ENCODE measurements at regions not wholly inside any gene's neighbourhood (a gene's known extent, or its start where the extent isn't known, plus 50 kb on each side); places are given as distances from the start of the nearest gene placed in this dataset.

DNA sequence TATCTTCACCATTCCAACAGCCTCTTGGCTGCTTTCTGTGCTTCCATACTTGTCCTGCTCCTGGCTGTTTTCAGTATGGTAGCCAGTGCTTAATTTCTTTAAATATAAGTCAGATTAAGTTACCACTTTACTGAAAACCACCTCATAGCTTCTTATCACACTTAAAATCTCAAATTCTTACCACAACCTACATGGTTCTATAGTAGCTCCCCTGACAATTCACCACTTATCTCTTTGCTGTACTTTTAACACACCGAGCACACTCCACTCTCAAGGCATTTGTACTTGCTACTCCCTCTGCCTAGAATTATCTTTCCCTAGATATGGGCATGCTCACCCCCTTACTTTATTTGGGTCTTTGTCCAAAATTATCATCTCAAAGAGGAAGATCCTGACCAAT is 369.0 kb downstream of the TENT5A start:
- TF ChIP-seq, protein P1, sequence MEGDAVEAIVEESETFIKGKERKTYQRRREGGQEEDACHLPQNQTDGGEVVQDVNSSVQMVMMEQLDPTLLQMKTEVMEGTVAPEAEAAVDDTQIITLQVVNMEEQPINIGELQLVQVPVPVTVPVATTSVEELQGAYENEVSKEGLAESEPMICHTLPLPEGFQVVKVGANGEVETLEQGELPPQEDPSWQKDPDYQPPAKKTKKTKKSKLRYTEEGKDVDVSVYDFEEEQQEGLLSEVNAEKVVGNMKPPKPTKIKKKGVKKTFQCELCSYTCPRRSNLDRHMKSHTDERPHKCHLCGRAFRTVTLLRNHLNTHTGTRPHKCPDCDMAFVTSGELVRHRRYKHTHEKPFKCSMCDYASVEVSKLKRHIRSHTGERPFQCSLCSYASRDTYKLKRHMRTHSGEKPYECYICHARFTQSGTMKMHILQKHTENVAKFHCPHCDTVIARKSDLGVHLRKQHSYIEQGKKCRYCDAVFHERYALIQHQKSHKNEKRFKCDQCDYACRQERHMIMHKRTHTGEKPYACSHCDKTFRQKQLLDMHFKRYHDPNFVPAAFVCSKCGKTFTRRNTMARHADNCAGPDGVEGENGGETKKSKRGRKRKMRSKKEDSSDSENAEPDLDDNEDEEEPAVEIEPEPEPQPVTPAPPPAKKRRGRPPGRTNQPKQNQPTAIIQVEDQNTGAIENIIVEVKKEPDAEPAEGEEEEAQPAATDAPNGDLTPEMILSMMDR (IDR thresholded peaks at IDR 0.05), result no peak
- TF ChIP-seq POLR2AphosphoS5 (IDR thresholded peaks at IDR 0.05; ENCODE audit: low read depth, low read length), result no peak
- TF ChIP-seq, protein P2, sequence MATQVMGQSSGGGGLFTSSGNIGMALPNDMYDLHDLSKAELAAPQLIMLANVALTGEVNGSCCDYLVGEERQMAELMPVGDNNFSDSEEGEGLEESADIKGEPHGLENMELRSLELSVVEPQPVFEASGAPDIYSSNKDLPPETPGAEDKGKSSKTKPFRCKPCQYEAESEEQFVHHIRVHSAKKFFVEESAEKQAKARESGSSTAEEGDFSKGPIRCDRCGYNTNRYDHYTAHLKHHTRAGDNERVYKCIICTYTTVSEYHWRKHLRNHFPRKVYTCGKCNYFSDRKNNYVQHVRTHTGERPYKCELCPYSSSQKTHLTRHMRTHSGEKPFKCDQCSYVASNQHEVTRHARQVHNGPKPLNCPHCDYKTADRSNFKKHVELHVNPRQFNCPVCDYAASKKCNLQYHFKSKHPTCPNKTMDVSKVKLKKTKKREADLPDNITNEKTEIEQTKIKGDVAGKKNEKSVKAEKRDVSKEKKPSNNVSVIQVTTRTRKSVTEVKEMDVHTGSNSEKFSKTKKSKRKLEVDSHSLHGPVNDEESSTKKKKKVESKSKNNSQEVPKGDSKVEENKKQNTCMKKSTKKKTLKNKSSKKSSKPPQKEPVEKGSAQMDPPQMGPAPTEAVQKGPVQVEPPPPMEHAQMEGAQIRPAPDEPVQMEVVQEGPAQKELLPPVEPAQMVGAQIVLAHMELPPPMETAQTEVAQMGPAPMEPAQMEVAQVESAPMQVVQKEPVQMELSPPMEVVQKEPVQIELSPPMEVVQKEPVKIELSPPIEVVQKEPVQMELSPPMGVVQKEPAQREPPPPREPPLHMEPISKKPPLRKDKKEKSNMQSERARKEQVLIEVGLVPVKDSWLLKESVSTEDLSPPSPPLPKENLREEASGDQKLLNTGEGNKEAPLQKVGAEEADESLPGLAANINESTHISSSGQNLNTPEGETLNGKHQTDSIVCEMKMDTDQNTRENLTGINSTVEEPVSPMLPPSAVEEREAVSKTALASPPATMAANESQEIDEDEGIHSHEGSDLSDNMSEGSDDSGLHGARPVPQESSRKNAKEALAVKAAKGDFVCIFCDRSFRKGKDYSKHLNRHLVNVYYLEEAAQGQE (IDR thresholded peaks at IDR 0.05; ENCODE audit: insufficient read depth in 1 of 2, low read depth in 2 of 2, low read length in 1 of 2), result no peak
- no peak for TF ChIP-seq TCF7L2 (IDR thresholded peaks at IDR 0.05; ENCODE audit: low read depth, low read length)
